Right atrium auricular region (tissue), 2 donors: ENCODE measurements at regions not wholly inside any gene's neighbourhood (a gene's known extent, or its start where the extent isn't known, plus 50 kb on each side); places are given as distances from the start of the nearest gene placed in this dataset.

ENCODE experiments used
- DNase-seq: peaks from one replicate; pipeline ENCODE4 v3.0.0-alpha.2; 2019; ENCODE audit warnings: low spot score
- H3K27ac ChIP-seq, 2 donors: fragments of 200-600 bp; sonication (generic); 1 replicate in 1 of 2; 2 replicates in 1 of 2; pipeline ENCODE4 v1.5.1; 2016 to 2019
- H3K27me3 ChIP-seq, 2 donors: fragments of 200-600 bp; sonication (generic); one replicate each; pipeline versions ENCODE4 v1.5.1 to v1.6.0; 2017 to 2019
- H3K36me3 ChIP-seq: fragments of 200-600 bp; sonication (generic); one replicate; pipeline ENCODE4 v1.5.1; 2016
- H3K4me1 ChIP-seq, 2 donors: fragments of 200-600 bp; sonication (generic); one replicate each; pipeline versions ENCODE4 v1.5.1 to v1.6.0; 2017 to 2019
- H3K4me3 ChIP-seq, 2 donors: fragments of 200-600 bp; sonication (generic); 1 replicate in 1 of 2; 2 replicates in 1 of 2; pipeline ENCODE4 v1.5.1; 2017 to 2019; ENCODE audit warnings: mild to moderate bottlenecking in 1 of 2, moderate library complexity in 1 of 2
- H3K9me3 ChIP-seq, 2 donors: fragments of 200-600 bp; sonication (generic); one replicate each; pipeline ENCODE4 v1.5.1; 2019
- TF ChIP-seq, protein P1 (sequence below), 2 donors: fragments of 200-600 bp; sonication (generic); IDR thresholded peaks; one replicate each; pipeline ENCODE4 v1.5.1; 2019; ENCODE audit warnings: antibody characterized with exemption in 2 of 2

DNA sequence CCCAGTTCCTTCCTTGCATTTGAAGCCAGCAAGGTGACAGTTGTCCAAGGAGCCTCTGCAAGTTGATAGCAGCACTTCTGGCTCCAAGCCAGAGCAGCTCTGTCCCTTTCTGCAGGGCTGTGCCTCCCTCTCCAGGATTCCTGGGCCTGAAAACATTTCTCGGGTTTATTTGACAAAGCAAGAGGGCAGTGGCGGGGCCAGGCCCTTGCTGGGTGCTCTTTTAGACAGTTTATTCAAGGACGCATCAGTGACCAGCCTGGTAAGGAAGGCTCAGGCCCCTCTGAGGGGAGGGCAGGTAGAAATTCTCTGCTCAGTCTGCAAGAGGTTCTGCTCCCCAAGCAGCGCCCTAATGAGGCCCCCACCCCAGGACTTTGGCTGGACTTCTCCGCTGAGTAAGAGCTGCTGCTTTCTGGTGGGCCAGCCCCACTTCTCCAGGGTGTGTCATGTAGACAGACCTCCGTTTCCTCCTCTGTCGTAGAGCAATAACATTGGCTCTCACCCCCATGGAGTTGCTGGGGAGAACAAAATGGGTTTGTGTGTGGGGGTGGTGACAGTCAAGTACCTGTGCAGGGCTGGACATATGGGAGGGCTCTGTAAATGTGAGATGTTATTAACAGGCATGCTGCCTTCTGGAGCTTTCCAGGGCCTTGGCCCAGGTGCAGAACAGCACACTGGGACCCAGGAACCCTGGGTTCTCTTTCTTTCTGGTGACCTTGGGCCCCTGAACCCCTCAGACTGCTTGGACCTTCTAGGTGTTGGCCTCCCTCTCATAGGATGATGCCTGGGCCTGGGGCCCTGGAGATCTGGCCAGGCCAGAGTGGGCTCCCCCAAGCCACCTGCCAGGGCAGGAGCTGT is 146.2 kb upstream of the TLE3 start:
- no peaks in the 10 kb centered on the region for H3K9me3 ChIP-seq
- no peak for DNase-seq

GRCh38 chr15:70242951-70243685 is 145.4 kb upstream of the TLE3 start:
- Histone ChIP-seq H3K27ac (no peak overlapping the region), H3K4me3 (no peak overlapping the region), H3K27me3 (no peaks in the 10 kb centered on the region), H3K4me1 (no peaks in the 10 kb centered on the region), H3K36me3 (no peaks in the 10 kb centered on the region), H3K9me3 (no peaks in the 10 kb centered on the region)
- TF ChIP-seq, protein P1, sequence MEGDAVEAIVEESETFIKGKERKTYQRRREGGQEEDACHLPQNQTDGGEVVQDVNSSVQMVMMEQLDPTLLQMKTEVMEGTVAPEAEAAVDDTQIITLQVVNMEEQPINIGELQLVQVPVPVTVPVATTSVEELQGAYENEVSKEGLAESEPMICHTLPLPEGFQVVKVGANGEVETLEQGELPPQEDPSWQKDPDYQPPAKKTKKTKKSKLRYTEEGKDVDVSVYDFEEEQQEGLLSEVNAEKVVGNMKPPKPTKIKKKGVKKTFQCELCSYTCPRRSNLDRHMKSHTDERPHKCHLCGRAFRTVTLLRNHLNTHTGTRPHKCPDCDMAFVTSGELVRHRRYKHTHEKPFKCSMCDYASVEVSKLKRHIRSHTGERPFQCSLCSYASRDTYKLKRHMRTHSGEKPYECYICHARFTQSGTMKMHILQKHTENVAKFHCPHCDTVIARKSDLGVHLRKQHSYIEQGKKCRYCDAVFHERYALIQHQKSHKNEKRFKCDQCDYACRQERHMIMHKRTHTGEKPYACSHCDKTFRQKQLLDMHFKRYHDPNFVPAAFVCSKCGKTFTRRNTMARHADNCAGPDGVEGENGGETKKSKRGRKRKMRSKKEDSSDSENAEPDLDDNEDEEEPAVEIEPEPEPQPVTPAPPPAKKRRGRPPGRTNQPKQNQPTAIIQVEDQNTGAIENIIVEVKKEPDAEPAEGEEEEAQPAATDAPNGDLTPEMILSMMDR (IDR thresholded peaks at IDR 0.05): no peak
- DNase-seq: no peak

More for the DNA sequence above, 146.2 kb upstream of the TLE3 start:
- TF ChIP-seq, protein P1 (IDR thresholded peaks at IDR 0.05): no peak
- H3K4me1 ChIP-seq: no peaks in the 10 kb centered on the region
- no peaks in the 10 kb centered on the region for H3K36me3 ChIP-seq
- H3K27me3 ChIP-seq: no peaks in the 10 kb centered on the region
- no peak overlapping the region for H3K27ac ChIP-seq
- H3K4me3 ChIP-seq: no peak overlapping the region

DNA sequence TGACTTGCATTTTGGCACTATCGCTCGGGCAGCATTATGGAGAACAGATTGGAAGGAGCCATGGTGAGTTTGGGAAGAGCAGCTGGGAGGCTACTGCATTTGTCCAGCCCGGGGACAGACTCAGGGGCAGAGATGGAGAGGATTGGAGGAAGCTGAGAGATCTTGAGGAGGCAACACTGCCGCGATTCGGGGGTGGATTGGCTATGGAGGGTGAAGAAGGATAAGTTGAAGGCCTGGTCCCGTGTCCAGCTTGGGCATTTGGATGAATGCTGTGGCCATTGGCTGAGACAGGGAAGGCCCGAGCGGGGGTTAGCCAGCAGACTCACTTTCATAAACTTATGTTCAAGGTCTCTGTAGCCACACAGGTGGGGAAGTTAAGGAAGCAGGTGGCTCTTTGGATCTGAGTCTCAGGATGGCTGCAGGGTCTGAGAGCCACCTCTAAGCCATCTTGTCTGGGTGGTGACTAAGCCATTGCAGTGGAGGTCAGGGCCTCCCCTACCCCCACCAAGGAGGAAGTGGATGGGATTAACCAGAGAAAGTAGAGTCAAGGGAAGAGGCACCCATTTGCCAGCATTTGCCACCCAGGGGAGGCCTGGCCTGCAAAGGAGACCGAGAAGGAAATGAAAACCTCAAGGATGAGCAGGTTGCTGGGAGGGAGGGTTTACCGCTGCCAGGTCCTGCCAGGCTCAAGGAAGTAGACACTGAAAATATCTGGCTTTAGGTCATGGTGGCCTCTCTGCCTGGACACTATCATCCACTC is 144.0 kb upstream of the TLE3 start:
- Histone ChIP-seq H3K4me3 (no peak overlapping the region), H3K9me3 (no peaks in the 10 kb centered on the region), H3K36me3 (no peaks in the 10 kb centered on the region), H3K27ac (no peak overlapping the region), H3K27me3 (no peaks in the 10 kb centered on the region), H3K4me1 (no peaks in the 10 kb centered on the region)
- DNase-seq: no peak
- TF ChIP-seq, protein P1 (IDR thresholded peaks at IDR 0.05): no peak

GRCh38 chr15:70240820-70241430 is 143.2 kb upstream of the TLE3 start:
- no peaks in the 10 kb centered on the region for H3K4me1 ChIP-seq
- H3K4me3 ChIP-seq: no peak overlapping the region
- TF ChIP-seq, protein P1 (IDR thresholded peaks at IDR 0.05): no peak
- no peak overlapping the region for H3K27ac ChIP-seq
- H3K27me3 ChIP-seq: no peaks in the 10 kb centered on the region
- no peak for DNase-seq
- H3K36me3 ChIP-seq: no peaks in the 10 kb centered on the region
- H3K9me3 ChIP-seq: no peaks in the 10 kb centered on the region

DNA sequence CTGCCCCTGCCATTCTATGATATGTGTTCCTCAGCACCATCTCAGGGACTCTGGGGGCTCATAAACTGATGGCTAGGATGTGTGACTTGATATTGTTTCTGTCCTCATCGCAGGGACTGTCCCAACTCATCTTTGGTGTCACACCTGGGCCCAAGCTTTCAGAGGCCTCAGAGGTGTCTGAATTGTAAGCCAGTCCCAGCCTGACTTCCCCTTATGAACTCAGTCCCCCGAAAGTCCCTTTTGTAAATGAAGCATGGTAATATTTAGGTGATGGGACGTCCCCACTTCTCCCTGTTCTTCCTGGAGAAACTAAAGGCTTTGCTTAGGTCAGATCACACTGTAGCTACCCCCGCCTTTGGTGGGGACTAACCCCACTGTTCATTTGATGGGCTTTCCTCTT is 142.4 kb upstream of the TLE3 start:
- DNase-seq: no peak
- Histone ChIP-seq H3K4me1 (no peaks in the 10 kb centered on the region), H3K36me3 (no peaks in the 10 kb centered on the region), H3K9me3 (no peaks in the 10 kb centered on the region), H3K4me3 (no peak overlapping the region), H3K27ac (no peak overlapping the region), H3K27me3 (no peaks in the 10 kb centered on the region)
- TF ChIP-seq, protein P1 (IDR thresholded peaks at IDR 0.05): no peak
